GM21786 (cell line): ENCODE measurements at regions not wholly inside any gene's neighbourhood (a gene's known extent, or its start where the extent isn't known, plus 50 kb on each side); places are given as distances from the start of the nearest gene placed in this dataset.
"Not testable (repeated sequence)": the region's sequence is repeated elsewhere in the genome, so short reads cannot be mapped to it uniquely, and the experiment has no call there.

Source experiments
- ATAC-seq: cut with Tn5 transposase; IDR thresholded peaks from one replicate; pipeline ENCODE4 v1.9.1; 2021; ENCODE audit not compliant: unreplicated experiment

GRCh38 chr13:79837741-79838450, 356.9 kb downstream of the NDFIP2 start:
- no peak for ATAC-seq

GRCh38 chr13:79836121-79836520, 355.2 kb downstream of the NDFIP2 start:
- ATAC-seq = not testable (repeated sequence)

- no peak for ATAC-seq
Measured at GRCh38 chr13:79834876-79835275, 353.9 kb downstream of the NDFIP2 start.

- no peak for ATAC-seq
Measured at GRCh38 chr13:79833991-79834390, 353.0 kb downstream of the NDFIP2 start.

- no peak for ATAC-seq
Measured at GRCh38 chr13:79831556-79831955, 350.6 kb downstream of the NDFIP2 start.

- ATAC-seq = no peak
Measured at GRCh38 chr13:79830945-79831344, 350.0 kb downstream of the NDFIP2 start.

GRCh38 chr13:79830426-79830825, 349.5 kb downstream of the NDFIP2 start:
- ATAC-seq = no peak

- ATAC-seq = no peak
Measured at GRCh38 chr13:79829880-79830279, 348.9 kb downstream of the NDFIP2 start.

- ATAC-seq = no peak
Measured at GRCh38 chr13:79825959-79826358, 345.0 kb downstream of the NDFIP2 start.

GRCh38 chr13:79815041-79815440, 334.1 kb downstream of the NDFIP2 start:
- ATAC-seq = no peak

GRCh38 chr13:79812070-79812850, 331.3 kb downstream of the NDFIP2 start:
- ATAC-seq = peak; percentile 85

- ATAC-seq = no peak
Measured at GRCh38 chr13:79811170-79811569, 330.2 kb downstream of the NDFIP2 start.

GRCh38 chr13:79810669-79811068, 329.7 kb downstream of the NDFIP2 start:
- ATAC-seq = no peak

- no peak for ATAC-seq
Measured at GRCh38 chr13:79810018-79810417, 329.1 kb downstream of the NDFIP2 start.

GRCh38 chr13:79808475-79808874, 327.5 kb downstream of the NDFIP2 start:
- no peak for ATAC-seq

GRCh38 chr13:79807554-79807953, 326.6 kb downstream of the NDFIP2 start:
- no peak for ATAC-seq

- no peak for ATAC-seq
Measured at GRCh38 chr13:79806821-79807220, 325.9 kb downstream of the NDFIP2 start.

GRCh38 chr13:79805317-79805716, 324.4 kb downstream of the NDFIP2 start:
- ATAC-seq = no peak

GRCh38 chr13:79803989-79804388, 323.0 kb downstream of the NDFIP2 start:
- ATAC-seq = peak; percentile 66

GRCh38 chr13:79803296-79803695, 322.3 kb downstream of the NDFIP2 start:
- no peak for ATAC-seq

- ATAC-seq = no peak
Measured at GRCh38 chr13:79802389-79803085, 321.6 kb downstream of the NDFIP2 start.
